ENCODE measurements at regions not wholly inside any gene's neighbourhood (a gene's known extent, or its start where the extent isn't known, plus 50 kb on each side); places are given as distances from the start of the nearest gene placed in this dataset.

DNA sequence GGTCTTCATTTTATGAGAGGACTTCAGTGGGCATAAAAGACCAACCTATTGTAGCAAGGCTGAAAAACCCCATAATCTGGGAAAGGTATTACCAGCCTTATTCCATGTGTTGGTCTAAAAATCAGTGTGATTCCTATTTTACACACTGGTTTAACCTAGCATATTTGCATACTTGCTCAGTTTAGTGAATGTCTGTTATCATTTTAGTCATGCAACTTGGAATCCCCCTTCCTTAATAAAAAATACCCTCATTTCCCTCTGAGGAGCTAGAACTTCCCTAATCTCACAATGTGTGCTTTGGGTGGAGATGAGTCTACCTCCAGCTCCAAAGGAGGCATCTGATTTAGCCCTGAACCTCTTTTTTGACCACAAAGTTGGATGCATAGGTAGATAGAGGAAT, 312.8 kb upstream of the SORCS1 start:
- TF ChIP-seq POLR2A (IDR thresholded peaks at IDR 0.05), result no peak
- TF ChIP-seq, protein P1, sequence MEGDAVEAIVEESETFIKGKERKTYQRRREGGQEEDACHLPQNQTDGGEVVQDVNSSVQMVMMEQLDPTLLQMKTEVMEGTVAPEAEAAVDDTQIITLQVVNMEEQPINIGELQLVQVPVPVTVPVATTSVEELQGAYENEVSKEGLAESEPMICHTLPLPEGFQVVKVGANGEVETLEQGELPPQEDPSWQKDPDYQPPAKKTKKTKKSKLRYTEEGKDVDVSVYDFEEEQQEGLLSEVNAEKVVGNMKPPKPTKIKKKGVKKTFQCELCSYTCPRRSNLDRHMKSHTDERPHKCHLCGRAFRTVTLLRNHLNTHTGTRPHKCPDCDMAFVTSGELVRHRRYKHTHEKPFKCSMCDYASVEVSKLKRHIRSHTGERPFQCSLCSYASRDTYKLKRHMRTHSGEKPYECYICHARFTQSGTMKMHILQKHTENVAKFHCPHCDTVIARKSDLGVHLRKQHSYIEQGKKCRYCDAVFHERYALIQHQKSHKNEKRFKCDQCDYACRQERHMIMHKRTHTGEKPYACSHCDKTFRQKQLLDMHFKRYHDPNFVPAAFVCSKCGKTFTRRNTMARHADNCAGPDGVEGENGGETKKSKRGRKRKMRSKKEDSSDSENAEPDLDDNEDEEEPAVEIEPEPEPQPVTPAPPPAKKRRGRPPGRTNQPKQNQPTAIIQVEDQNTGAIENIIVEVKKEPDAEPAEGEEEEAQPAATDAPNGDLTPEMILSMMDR (IDR thresholded peaks at IDR 0.05), result no peak

Measured in ovary (tissue), 3 donors.